Keratinocyte (primary cell): ENCODE measurements at regions not wholly inside any gene's neighbourhood (a gene's known extent, or its start where the extent isn't known, plus 50 kb on each side); places are given as distances from the start of the nearest gene placed in this dataset.

Experiments
- DNase-seq: peaks from one replicate; pipeline ENCODE4 v3.0.0-alpha.2; 2011; ENCODE audit warnings: low read depth, missing footprints, low spot score
- FAIRE-seq: peaks from 2 replicates; lab custom pipeline; 2011; peaks lifted over from hg19 to GRCh38; lab: Jason Lieb, UNC
- H2AFZ ChIP-seq: 2 replicates; pipeline ENCODE4 v1.6.0; 2012; ENCODE audit warnings: low read length, control low read depth, inconsistent platforms; ENCODE audit not compliant: control insufficient read depth
- H3K27ac ChIP-seq: 2 replicates; pipeline ENCODE4 v1.5.1; 2011; ENCODE audit warnings: low read length; ENCODE audit not compliant: control insufficient read depth, insufficient read depth
- H3K27me3 ChIP-seq: 3 replicates; pipeline ENCODE4 v1.6.0; 2011; ENCODE audit warnings: low read length; ENCODE audit not compliant: control insufficient read depth, insufficient read depth; ENCODE audit errors: extremely low read depth
- H3K36me3 ChIP-seq, 2 experiments: 2 replicates in 1 of 2; 3 replicates in 1 of 2; pipeline ENCODE4 v1.5.1; 2011; ENCODE audit warnings: low read length in 2 of 2, mild to moderate bottlenecking in 1 of 2; ENCODE audit not compliant: control insufficient read depth in 2 of 2, insufficient read depth in 2 of 2; ENCODE audit errors: extremely low read depth in 1 of 2
- H3K4me1 ChIP-seq: 3 replicates; pipeline ENCODE4 v1.5.1; 2011; ENCODE audit warnings: low read length; ENCODE audit not compliant: control insufficient read depth, insufficient read depth; ENCODE audit errors: extremely low read depth
- H3K4me2 ChIP-seq: 3 replicates; pipeline ENCODE4 v1.6.0; 2011; ENCODE audit warnings: low read depth, low read length; ENCODE audit not compliant: control insufficient read depth, insufficient read depth; ENCODE audit errors: extremely low read depth
- H3K4me3 ChIP-seq, 3 experiments: fragments of 200-600 bp in 1 of 3; sonication (generic) in 1 of 3; 2 replicates in 2 of 3; 3 replicates in 1 of 3; pipeline ENCODE4 v1.5.1; 2011 to 2016; ENCODE audit warnings: low read length in 3 of 3, mild to moderate bottlenecking in 3 of 3, control low read depth in 2 of 3, inconsistent platforms in 1 of 3, low read depth in 1 of 3, mixed read lengths in 1 of 3, mixed run types in 1 of 3, moderate library complexity in 1 of 3; ENCODE audit not compliant: control insufficient read depth in 2 of 3, insufficient read depth in 2 of 3; ENCODE audit errors: extremely low read depth in 1 of 3
- H3K79me2 ChIP-seq: 2 replicates; pipeline ENCODE4 v1.6.0; 2012; ENCODE audit warnings: low read length; ENCODE audit not compliant: control insufficient read depth, insufficient read depth
- H3K9ac ChIP-seq: 3 replicates; pipeline ENCODE4 v1.6.0; 2011; ENCODE audit warnings: low read length; ENCODE audit not compliant: control insufficient read depth, insufficient read depth; ENCODE audit errors: extremely low read depth
- H3K9me1 ChIP-seq: 3 replicates; pipeline ENCODE4 v1.6.0; 2011; ENCODE audit warnings: low read length; ENCODE audit not compliant: control insufficient read depth, insufficient read depth; ENCODE audit errors: extremely low read depth
- H3K9me3 ChIP-seq: 2 replicates; pipeline ENCODE4 v1.5.1; 2012; ENCODE audit warnings: low read depth, low read length; ENCODE audit not compliant: control insufficient read depth
- H4K20me1 ChIP-seq: 3 replicates; pipeline ENCODE4 v1.6.0; 2011; ENCODE audit warnings: low read length; ENCODE audit not compliant: control insufficient read depth, insufficient read depth; ENCODE audit errors: extremely low read depth
- CTCF ChIP-seq, 3 experiments: IDR thresholded peaks in 1 of 3; conservative IDR thresholded peaks in 1 of 3; optimal IDR thresholded peaks in 1 of 3; 2 replicates in 2 of 3; 3 replicates in 1 of 3; pipeline versions ENCODE3 to v1.5.1; 2011; ENCODE audit warnings: low read length in 3 of 3, mild to moderate bottlenecking in 3 of 3, moderate library complexity in 2 of 3, control low read depth in 1 of 3, inconsistent platforms in 1 of 3; ENCODE audit not compliant: insufficient read depth in 2 of 3; ENCODE audit errors: extremely low read depth in 1 of 3
- EZH2 ChIP-seq: IDR thresholded peaks from one replicate; pipeline ENCODE4 v1.6.1; 2012; ENCODE audit warnings: inconsistent platforms, mild to moderate bottlenecking, low read length, moderate library complexity
- dilution Hi-C: fragments of 300-500 bp; cut with MboI; formaldehyde crosslinking; loops from one replicate; pipeline ENCODE4 v1.7.0; 2020; ENCODE audit warnings: low sequenced_read_pairs; ENCODE audit not compliant: extremely low pct_ligation_motif_present

- Histone ChIP-seq H4K20me1 (no peaks in the 10 kb centered on the region), H3K4me2 (no peak overlapping the region), H3K9ac (no peak overlapping the region), H3K27ac (peak overlapping the region; percentile 10), H3K36me3 (peaks cover 2 to 3% of the 10 kb centered on the region in 2 experiments), H3K9me3 (no peaks in the 10 kb centered on the region), H2AFZ (no peak overlapping the region), H3K9me1 (peaks cover 4% of the 10 kb centered on the region), H3K79me2 (peaks cover 53% of the 10 kb centered on the region), H3K4me1 (peaks cover 14% of the 10 kb centered on the region), H3K4me3 (no peak overlapping the region), H3K27me3 (no peaks in the 10 kb centered on the region)
- no peak for DNase-seq
- dilution Hi-C loops: no loop called here
- FAIRE-seq: no peak
- TF ChIP-seq EZH2 (no peak), CTCF (optimal IDR thresholded peaks at IDR 0.05 in 1 of 3, IDR thresholded peaks at IDR 0.05 in 1 of 3, conservative IDR thresholded peaks at IDR 0.05 in 1 of 3; ENCODE audit: extremely low read depth in 1 of 3, insufficient read depth in 2 of 3, low read length in 3 of 3) (no peak)
These were observed 129.8 kb downstream of the TANC2 start for GRCh38 chr17:63095879-63096278.

GRCh38 chr17:63096426-63096825, 130.4 kb downstream of the TANC2 start:
- dilution Hi-C loops: no loop called here
- H2AFZ ChIP-seq: no peak overlapping the region
- peaks cover 14% of the 10 kb centered on the region for H3K4me1 ChIP-seq
- H3K9me1 ChIP-seq: peaks cover 4% of the 10 kb centered on the region
- FAIRE-seq: no peak
- no peak overlapping the region for H3K4me3 ChIP-seq
- H3K4me2 ChIP-seq: no peak overlapping the region
- TF ChIP-seq EZH2 (no peak), CTCF (optimal IDR thresholded peaks at IDR 0.05 in 1 of 3, IDR thresholded peaks at IDR 0.05 in 1 of 3, conservative IDR thresholded peaks at IDR 0.05 in 1 of 3; ENCODE audit: extremely low read depth in 1 of 3, insufficient read depth in 2 of 3, low read length in 3 of 3) (no peak)
- H4K20me1 ChIP-seq: no peaks in the 10 kb centered on the region
- H3K9me3 ChIP-seq: no peaks in the 10 kb centered on the region
- H3K9ac ChIP-seq: no peak overlapping the region
- DNase-seq: no peak
- H3K36me3 ChIP-seq: peaks cover 2 to 3% of the 10 kb centered on the region in 2 experiments
- H3K27me3 ChIP-seq: no peaks in the 10 kb centered on the region
- no peak overlapping the region for H3K27ac ChIP-seq
- H3K79me2 ChIP-seq: peaks cover 53% of the 10 kb centered on the region
